ENCODE measurements at regions not wholly inside any gene's neighbourhood (a gene's known extent, or its start where the extent isn't known, plus 50 kb on each side); places are given as distances from the start of the nearest gene placed in this dataset.

GRCh38 chr2:79394485-79394859 is 118.4 kb upstream of the CTNNA2 start:
- H3K9me3 ChIP-seq (ENCODE audit: low read length), result no peaks in the 10 kb centered on the region
- no peak overlapping the region for H3K4me2 ChIP-seq (ENCODE audit: low read length)
- CTCF ChIA-PET (ENCODE audit: unreplicated experiment), result no interaction called here
- POLR2A ChIA-PET, result no interaction called here
- H3K27ac ChIP-seq (ENCODE audit: low read depth, low read length, poor library complexity, severe bottlenecking), result no peak overlapping the region
- no peaks in the 10 kb centered on the region for H3K79me2 ChIP-seq (ENCODE audit: insufficient read depth, low read depth, low read length)
- H3K4me3 ChIP-seq (ENCODE audit: low read depth, low read length, poor library complexity, severe bottlenecking), result no peak overlapping the region
- intact Hi-C loops (cut with micrococcal nuclease; ENCODE audit: unreplicated experiment), result no loop called here
- no peak for DNase-seq (ENCODE audit: low spot score)
- BruUV-seq (replicated peaks), result no TSS peak
- H2AFZ ChIP-seq (ENCODE audit: low read length), result no peak overlapping the region
- TF ChIP-seq CTCF (conservative IDR thresholded peaks at IDR 0.05; ENCODE audit: low read length) (no peak), EZH2phosphoT487 (IDR thresholded peaks at IDR 0.05; ENCODE audit: borderline replicate concordance, low read depth, low read length) (no peak)
- no peaks in the 10 kb centered on the region for H3K36me3 ChIP-seq (ENCODE audit: insufficient read depth, low read length)
- H3K9me2 ChIP-seq (ENCODE audit: insufficient read depth, low read length), result no peaks in the 10 kb centered on the region
- H4K20me1 ChIP-seq (ENCODE audit: insufficient read depth, low read length), result no peaks in the 10 kb centered on the region
- no peaks in the 10 kb centered on the region for H3K4me1 ChIP-seq (ENCODE audit: insufficient read depth, low read length, poor library complexity, severe bottlenecking)

GRCh38 chr2:79393806-79394484 is 118.9 kb upstream of the CTNNA2 start:
- Histone ChIP-seq H3K9me3 (ENCODE audit: low read length) (no peaks in the 10 kb centered on the region), H3K79me2 (ENCODE audit: insufficient read depth, low read depth, low read length) (no peaks in the 10 kb centered on the region), H3K9me2 (ENCODE audit: insufficient read depth, low read length) (no peaks in the 10 kb centered on the region), H3K4me2 (ENCODE audit: low read length) (no peak overlapping the region), H3K36me3 (ENCODE audit: insufficient read depth, low read length) (no peaks in the 10 kb centered on the region), H4K20me1 (ENCODE audit: insufficient read depth, low read length) (no peaks in the 10 kb centered on the region), H3K27ac (ENCODE audit: low read depth, low read length, poor library complexity, severe bottlenecking) (no peak overlapping the region), H3K4me3 (ENCODE audit: low read depth, low read length, poor library complexity, severe bottlenecking) (no peak overlapping the region), H2AFZ (ENCODE audit: low read length) (no peak overlapping the region), H3K4me1 (ENCODE audit: insufficient read depth, low read length, poor library complexity, severe bottlenecking) (no peaks in the 10 kb centered on the region)
- intact Hi-C loops (cut with micrococcal nuclease; ENCODE audit: unreplicated experiment), result no loop called here
- POLR2A ChIA-PET, result interaction anchor here (1.3 kb wide), 1 partner anchor 39 kb away, joined by 4 read pairs; no protein-coding TSS in a partner anchor
- no TSS peak for BruUV-seq (replicated peaks)
- TF ChIP-seq CTCF (conservative IDR thresholded peaks at IDR 0.05; ENCODE audit: low read length) (no peak), EZH2phosphoT487 (IDR thresholded peaks at IDR 0.05; ENCODE audit: borderline replicate concordance, low read depth, low read length) (no peak)
- CTCF ChIA-PET (ENCODE audit: unreplicated experiment), result no interaction called here
- no peak for DNase-seq (ENCODE audit: low spot score)

- Histone ChIP-seq H3K36me3 (ENCODE audit: insufficient read depth, low read length) (no peaks in the 10 kb centered on the region), H3K79me2 (ENCODE audit: insufficient read depth, low read depth, low read length) (no peaks in the 10 kb centered on the region), H3K9me3 (ENCODE audit: low read length) (no peaks in the 10 kb centered on the region), H4K20me1 (ENCODE audit: insufficient read depth, low read length) (no peaks in the 10 kb centered on the region), H3K4me1 (ENCODE audit: insufficient read depth, low read length, poor library complexity, severe bottlenecking) (no peaks in the 10 kb centered on the region), H2AFZ (ENCODE audit: low read length) (no peak overlapping the region), H3K9me2 (ENCODE audit: insufficient read depth, low read length) (no peaks in the 10 kb centered on the region), H3K4me3 (ENCODE audit: low read depth, low read length, poor library complexity, severe bottlenecking) (no peak overlapping the region), H3K27ac (ENCODE audit: low read depth, low read length, poor library complexity, severe bottlenecking) (no peak overlapping the region), H3K4me2 (ENCODE audit: low read length) (no peak overlapping the region)
- BruUV-seq (replicated peaks), result no TSS peak
- POLR2A ChIA-PET, result interaction anchor here (1.3 kb wide), 1 partner anchor 38 kb away, joined by 4 read pairs; no protein-coding TSS in a partner anchor
- no peak for DNase-seq (ENCODE audit: low spot score)
- no peak for TF ChIP-seq EZH2phosphoT487 (IDR thresholded peaks at IDR 0.05; ENCODE audit: borderline replicate concordance, low read depth, low read length)
- intact Hi-C loops (cut with micrococcal nuclease; ENCODE audit: unreplicated experiment), result no loop called here
- CTCF ChIA-PET (ENCODE audit: unreplicated experiment), result no interaction called here
These were observed 119.7 kb upstream of the CTNNA2 start for GRCh38 chr2:79393107-79393685.

Data from OCI-LY7 (cell line).